ENCODE measurements at regions not wholly inside any gene's neighbourhood (a gene's known extent, or its start where the extent isn't known, plus 50 kb on each side); places are given as distances from the start of the nearest gene placed in this dataset.

- TF ChIP-seq POLR2A (IDR thresholded peaks at IDR 0.05; ENCODE audit: extremely low read depth, insufficient read length) = no peak
- TF ChIP-seq, protein P1, sequence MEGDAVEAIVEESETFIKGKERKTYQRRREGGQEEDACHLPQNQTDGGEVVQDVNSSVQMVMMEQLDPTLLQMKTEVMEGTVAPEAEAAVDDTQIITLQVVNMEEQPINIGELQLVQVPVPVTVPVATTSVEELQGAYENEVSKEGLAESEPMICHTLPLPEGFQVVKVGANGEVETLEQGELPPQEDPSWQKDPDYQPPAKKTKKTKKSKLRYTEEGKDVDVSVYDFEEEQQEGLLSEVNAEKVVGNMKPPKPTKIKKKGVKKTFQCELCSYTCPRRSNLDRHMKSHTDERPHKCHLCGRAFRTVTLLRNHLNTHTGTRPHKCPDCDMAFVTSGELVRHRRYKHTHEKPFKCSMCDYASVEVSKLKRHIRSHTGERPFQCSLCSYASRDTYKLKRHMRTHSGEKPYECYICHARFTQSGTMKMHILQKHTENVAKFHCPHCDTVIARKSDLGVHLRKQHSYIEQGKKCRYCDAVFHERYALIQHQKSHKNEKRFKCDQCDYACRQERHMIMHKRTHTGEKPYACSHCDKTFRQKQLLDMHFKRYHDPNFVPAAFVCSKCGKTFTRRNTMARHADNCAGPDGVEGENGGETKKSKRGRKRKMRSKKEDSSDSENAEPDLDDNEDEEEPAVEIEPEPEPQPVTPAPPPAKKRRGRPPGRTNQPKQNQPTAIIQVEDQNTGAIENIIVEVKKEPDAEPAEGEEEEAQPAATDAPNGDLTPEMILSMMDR (IDR thresholded peaks at IDR 0.05; ENCODE audit: low read depth, low read length) = no peak
- TF ChIP-seq, protein P2, sequence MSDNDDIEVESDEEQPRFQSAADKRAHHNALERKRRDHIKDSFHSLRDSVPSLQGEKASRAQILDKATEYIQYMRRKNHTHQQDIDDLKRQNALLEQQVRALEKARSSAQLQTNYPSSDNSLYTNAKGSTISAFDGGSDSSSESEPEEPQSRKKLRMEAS (IDR thresholded peaks at IDR 0.05; ENCODE audit: low read depth, low read length) = no peak
- no peak for TF ChIP-seq MYC (IDR thresholded peaks at IDR 0.05; ENCODE audit: low read depth, low read length)
These were observed 251.3 kb downstream of the CDCA7 start for GRCh38 chr2:173605994-173606393.

DNA sequence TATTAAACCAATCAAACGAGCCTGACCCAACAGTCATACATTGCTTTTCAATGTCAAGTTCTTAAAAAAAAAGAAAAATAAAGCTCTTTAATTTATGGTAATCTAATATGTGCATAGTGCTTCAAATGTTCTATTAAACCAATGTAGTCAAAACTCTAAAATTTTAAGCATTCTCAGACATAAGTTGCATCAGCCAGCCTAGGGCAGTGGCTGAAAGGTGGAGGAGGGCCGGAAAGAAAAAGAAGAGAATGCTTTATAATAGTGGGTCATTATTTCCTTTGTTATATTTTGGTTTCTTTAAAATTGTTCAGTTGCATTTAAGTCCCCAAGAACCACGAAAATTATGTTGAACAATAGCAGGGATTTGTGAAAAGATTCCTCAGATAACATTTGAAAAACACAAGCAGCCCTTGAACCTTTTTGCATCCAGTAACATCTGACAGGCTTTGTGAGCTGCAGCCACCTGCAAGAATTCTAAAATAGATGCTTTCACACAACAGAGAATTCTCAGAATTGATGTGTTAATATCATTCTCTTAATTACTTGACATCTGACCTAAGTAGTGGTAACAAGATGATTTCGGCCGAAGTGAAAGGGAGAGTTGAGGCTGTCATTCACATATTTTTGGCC lies 252.1 kb downstream of the CDCA7 start:
- TF ChIP-seq MYC (IDR thresholded peaks at IDR 0.05; ENCODE audit: low read depth, low read length) (no peak), POLR2A (IDR thresholded peaks at IDR 0.05; ENCODE audit: extremely low read depth, insufficient read length) (no peak)
- TF ChIP-seq, protein P1 (IDR thresholded peaks at IDR 0.05; ENCODE audit: low read depth, low read length) = no peak
- TF ChIP-seq, protein P2 (IDR thresholded peaks at IDR 0.05; ENCODE audit: low read depth, low read length) = no peak
- no peak for DNase-seq (ENCODE audit: low read depth)
- no peak overlapping the region for H3K4me3 ChIP-seq (ENCODE audit: low read depth, low read length)

More at GRCh38 chr2:173605994-173606393, 251.3 kb downstream of the CDCA7 start:
- DNase-seq (ENCODE audit: low read depth) = no peak
- no peak overlapping the region for H3K4me3 ChIP-seq (ENCODE audit: low read depth, low read length)

GRCh38 chr2:173607606-173608311 lies 253.1 kb downstream of the CDCA7 start:
- DNase-seq (ENCODE audit: low read depth) = peak; percentile 48
- TF ChIP-seq, protein P2 (IDR thresholded peaks at IDR 0.05; ENCODE audit: low read depth, low read length) = no peak
- TF ChIP-seq POLR2A (IDR thresholded peaks at IDR 0.05; ENCODE audit: extremely low read depth, insufficient read length) = no peak
- TF ChIP-seq, protein P1 (IDR thresholded peaks at IDR 0.05; ENCODE audit: low read depth, low read length) = no peak
- TF ChIP-seq MYC (IDR thresholded peaks at IDR 0.05; ENCODE audit: low read depth, low read length) = no peak

DNA sequence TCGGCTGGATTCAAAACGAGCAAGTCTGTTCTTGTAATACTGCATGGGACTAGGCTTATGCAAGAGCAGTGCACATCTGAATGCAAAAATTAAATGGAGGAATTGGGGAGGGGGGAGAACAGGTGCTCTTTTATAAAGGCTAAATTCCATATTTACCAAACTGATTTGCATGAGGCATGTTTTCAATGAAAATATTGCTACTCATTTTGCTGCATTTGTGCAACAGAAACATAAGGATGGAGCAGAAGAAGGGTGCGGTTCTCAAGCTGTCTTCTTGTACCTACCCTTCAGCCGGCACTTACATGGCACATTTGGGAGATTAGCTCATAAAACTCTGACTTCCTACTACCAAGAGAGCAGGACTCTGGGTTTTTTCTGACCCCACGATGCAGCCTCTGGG lies 256.4 kb downstream of the CDCA7 start:
- H3K4me3 ChIP-seq (ENCODE audit: low read depth, low read length) = no peak overlapping the region
- TF ChIP-seq, protein P1 (IDR thresholded peaks at IDR 0.05; ENCODE audit: low read depth, low read length) = no peak
- TF ChIP-seq, protein P2 (IDR thresholded peaks at IDR 0.05; ENCODE audit: low read depth, low read length) = no peak
- TF ChIP-seq MYC (IDR thresholded peaks at IDR 0.05; ENCODE audit: low read depth, low read length) = no peak
- TF ChIP-seq POLR2A (IDR thresholded peaks at IDR 0.05; ENCODE audit: extremely low read depth, insufficient read length) = no peak
- DNase-seq (ENCODE audit: low read depth) = no peak

More at GRCh38 chr2:173607606-173608311, 253.1 kb downstream of the CDCA7 start:
- H3K4me3 ChIP-seq (ENCODE audit: low read depth, low read length) = no peak overlapping the region

- TF ChIP-seq, protein P2 (IDR thresholded peaks at IDR 0.05; ENCODE audit: low read depth, low read length) = no peak
- TF ChIP-seq MYC (IDR thresholded peaks at IDR 0.05; ENCODE audit: low read depth, low read length) = no peak
- no peak for TF ChIP-seq POLR2A (IDR thresholded peaks at IDR 0.05; ENCODE audit: extremely low read depth, insufficient read length)
- TF ChIP-seq, protein P1 (IDR thresholded peaks at IDR 0.05; ENCODE audit: low read depth, low read length) = peak; percentile 26
- peak; percentile 16 for DNase-seq (ENCODE audit: low read depth)
- H3K4me3 ChIP-seq (ENCODE audit: low read depth, low read length) = no peak overlapping the region
These were observed 257.7 kb downstream of the CDCA7 start for GRCh38 chr2:173612354-173612753.

Data from NB4 (cell line).